ENCODE measurements at regions not wholly inside any gene's neighbourhood (a gene's known extent, or its start where the extent isn't known, plus 50 kb on each side); places are given as distances from the start of the nearest gene placed in this dataset.
"Not testable (repeated sequence)": the region's sequence is repeated elsewhere in the genome, so short reads cannot be mapped to it uniquely, and the experiment has no call there.

- DNase-seq (ENCODE audit: low spot score): no peak
- intact Hi-C loops (cut with DNase I): no loop called here
Measured at GRCh38 chr12:115898670-115899069, 378.8 kb downstream of the MED13L start.

DNA sequence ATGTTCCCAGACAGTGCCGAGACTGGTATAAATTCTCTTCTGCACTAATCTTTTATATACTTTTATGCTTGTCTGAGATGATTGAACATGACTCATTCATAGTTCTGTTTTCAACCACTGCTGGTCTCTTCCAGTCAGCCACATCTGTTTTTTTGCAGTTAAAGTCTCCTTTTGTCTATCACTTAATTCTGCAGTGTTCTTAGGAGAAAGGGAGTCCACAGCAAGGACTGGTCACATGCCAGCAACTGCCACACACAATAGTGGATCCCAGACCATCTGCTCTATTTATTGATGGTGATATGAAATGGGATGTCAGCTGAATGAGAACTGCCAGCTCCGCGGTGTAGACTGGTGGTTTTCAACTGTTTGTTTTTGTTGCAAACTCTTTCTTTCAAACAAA is 379.8 kb downstream of the MED13L start:
- intact Hi-C loops (cut with DNase I): no loop called here
- no peak for DNase-seq (ENCODE audit: low spot score)

DNA sequence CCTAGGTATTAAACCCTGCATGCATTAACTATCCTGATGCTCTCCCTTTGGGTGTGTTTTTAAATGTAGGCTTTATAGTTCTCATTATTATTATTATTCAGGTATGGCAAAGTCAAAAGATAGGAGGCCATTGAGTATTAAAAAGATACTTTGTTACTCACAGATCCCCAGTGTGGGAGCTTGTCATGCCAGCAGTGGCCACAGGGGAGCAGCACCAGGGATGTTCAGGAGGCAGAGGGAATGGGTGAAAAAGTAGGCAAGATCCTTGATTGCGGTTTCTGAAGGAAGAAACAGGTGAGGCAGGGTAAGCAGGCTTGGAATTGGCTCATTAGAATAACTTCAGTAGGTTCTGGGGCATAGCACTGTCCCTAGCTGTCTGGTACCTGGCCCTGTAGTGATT is 382.2 kb downstream of the MED13L start:
- intact Hi-C loops (cut with DNase I): no loop called here
- DNase-seq (ENCODE audit: low spot score): no peak

GRCh38 chr12:115891556-115892164 is 385.8 kb downstream of the MED13L start:
- intact Hi-C loops (cut with DNase I): no loop called here
- DNase-seq (ENCODE audit: low spot score): no peak

- intact Hi-C loops (cut with DNase I): no loop called here
- DNase-seq (ENCODE audit: low spot score): no peak
Measured at GRCh38 chr12:115886666-115887065, 390.8 kb downstream of the MED13L start.

DNA sequence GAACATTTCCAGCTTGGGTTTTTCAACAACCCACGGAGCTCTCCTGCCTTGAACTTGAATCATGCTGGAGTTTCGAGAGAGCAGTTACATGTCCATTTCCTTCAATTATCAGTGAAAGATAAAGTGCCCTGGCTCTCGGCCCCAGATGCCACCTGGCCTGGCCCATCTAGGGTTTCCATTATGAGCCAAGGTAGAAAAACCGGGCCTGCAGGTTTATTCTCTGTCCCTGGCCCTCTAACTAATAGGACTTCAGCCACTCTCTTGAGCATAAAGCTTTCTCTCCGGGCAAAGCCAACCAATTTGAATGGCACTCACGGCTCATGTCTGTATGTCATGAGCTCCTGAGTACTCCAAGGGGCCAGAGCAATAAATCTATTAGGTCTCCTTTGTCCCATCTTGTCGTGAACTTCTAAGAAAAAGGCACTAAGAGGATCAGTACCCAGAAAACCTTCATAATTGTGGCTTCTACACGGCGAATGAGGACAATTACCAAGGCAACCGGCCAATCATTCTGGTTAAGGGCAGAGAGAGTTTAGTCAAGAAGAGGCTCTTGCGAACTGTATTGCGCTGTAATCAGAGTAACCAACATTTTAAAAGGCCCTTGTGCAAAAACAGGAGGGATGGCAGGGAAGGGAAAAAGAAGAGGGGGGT is 392.3 kb downstream of the MED13L start:
- intact Hi-C loops (cut with DNase I): no loop called here
- DNase-seq (ENCODE audit: low spot score): no peak

GRCh38 chr12:115882936-115883335 is 394.6 kb downstream of the MED13L start:
- intact Hi-C loops (cut with DNase I): no loop called here
- DNase-seq (ENCODE audit: low spot score): no peak

- intact Hi-C loops (cut with DNase I): no loop called here
- DNase-seq (ENCODE audit: low spot score): no peak
Measured at GRCh38 chr12:115880238-115880637, 397.3 kb downstream of the MED13L start.

DNA sequence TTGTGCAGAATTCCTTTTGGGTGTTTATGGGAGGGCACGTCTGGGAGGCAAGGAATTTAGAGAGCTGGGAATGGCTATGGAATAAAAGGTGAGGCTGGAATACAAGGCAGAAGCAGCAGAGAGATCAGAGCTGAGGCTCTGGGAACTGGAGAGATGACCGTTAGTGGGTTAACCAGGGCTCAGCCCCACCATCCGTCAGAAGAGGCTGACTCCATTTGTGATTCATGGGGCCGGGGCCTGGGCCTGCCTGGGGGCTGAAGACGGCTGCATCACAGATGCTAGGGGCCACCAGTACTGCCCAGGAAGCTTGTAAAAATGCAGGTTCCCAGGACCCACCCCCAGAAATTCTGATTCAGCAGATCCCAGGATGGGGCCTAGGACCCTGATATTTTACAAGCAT is 398.1 kb downstream of the MED13L start:
- intact Hi-C loops (cut with DNase I): no loop called here
- DNase-seq (ENCODE audit: low spot score): no peak

- intact Hi-C loops (cut with DNase I): no loop called here
- no peak for DNase-seq (ENCODE audit: low spot score)
Measured at GRCh38 chr12:115873451-115874082, 403.9 kb downstream of the MED13L start.

DNA sequence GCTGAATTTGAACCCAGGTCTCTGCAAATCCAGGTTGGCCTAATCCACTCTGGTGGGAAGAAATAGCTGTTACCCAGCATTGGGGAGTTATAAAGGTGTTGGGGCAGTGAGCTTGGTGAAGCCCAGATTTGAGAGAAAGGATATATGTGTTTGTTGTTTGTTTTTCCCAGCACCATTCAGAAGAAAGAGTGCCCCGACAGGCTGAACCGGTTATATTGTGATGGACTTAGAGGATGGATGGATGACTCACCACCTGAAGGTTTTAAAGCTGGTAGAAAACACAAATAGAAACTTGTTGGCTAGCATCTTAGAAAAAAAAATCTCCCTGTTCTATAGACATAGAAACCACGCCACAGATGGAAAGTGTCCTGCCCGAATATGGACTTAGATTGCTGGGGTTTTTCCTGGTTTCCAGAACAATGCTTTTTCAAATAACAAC is 404.6 kb downstream of the MED13L start:
- no peak for DNase-seq (ENCODE audit: low spot score)
- intact Hi-C loops (cut with DNase I): no loop called here

GRCh38 chr12:115872212-115872611 is 405.3 kb downstream of the MED13L start:
- intact Hi-C loops (cut with DNase I): no loop called here
- no peak for DNase-seq (ENCODE audit: low spot score)

GRCh38 chr12:115871714-115872113 is 405.8 kb downstream of the MED13L start:
- no peak for DNase-seq (ENCODE audit: low spot score)
- intact Hi-C loops (cut with DNase I): no loop called here

DNA sequence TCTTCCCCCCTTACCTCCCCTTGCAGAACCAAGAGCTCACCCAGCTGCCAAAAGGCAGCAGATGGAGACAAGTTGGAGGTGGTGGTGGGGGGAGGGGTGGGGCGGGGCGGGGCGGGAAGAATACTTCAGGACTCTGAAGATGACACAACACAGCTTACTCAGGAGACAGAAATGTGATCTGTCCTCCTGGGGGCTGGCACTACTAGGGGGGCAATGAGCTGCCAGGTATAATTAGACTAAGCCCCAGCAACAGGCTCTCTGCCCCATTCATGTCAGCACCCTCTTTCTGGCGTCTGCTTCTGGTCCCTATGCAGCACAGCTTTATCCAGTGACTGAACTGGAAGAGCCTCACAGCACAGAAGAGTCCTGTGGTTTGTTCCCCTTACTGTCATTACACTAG is 407.0 kb downstream of the MED13L start:
- intact Hi-C loops (cut with DNase I): no loop called here

DNA sequence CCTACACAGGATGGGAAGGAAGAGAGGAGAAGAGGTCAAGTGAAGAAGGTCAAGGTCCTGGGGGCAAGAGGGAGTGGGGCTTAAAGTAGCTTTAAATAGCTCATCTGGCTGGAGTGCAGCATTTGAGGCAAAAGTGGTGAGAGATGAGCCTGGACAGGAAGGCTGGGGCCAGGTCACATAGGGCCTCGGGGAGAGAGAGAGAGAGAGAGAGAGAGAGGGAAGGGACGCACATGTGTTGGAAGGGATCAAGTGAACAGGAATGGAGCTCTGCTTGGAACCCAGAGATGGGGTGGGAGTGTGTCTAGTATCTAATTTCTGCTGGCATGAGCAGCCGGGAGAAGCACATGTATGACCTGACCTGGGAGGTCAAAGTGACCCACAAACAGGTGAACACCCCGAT is 407.5 kb downstream of the MED13L start:
- intact Hi-C loops (cut with DNase I): no loop called here
- no peak for DNase-seq (ENCODE audit: low spot score)

More for the DNA sequence above, 407.0 kb downstream of the MED13L start:
- no peak for DNase-seq (ENCODE audit: low spot score)

DNA sequence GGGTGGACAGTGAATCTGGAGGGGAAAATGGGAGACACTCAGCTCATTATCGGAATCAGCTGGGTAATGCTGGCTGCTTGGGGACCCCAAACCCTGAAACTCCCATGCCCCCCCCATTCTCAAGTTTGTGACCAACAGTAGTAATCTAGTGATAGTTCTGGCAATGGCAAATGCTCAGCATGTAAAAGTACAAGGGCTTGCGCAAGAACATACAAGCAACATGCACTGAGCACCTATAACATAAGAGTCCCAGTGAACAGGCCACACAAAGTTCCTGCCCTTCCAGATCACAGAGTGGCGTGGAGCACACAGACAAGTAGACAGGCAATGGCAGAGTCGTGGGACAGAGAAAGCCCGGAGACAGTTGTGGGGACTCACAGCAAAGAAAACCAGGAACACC is 407.9 kb downstream of the MED13L start:
- intact Hi-C loops (cut with DNase I): no loop called here
- no peak for DNase-seq (ENCODE audit: low spot score)

DNA sequence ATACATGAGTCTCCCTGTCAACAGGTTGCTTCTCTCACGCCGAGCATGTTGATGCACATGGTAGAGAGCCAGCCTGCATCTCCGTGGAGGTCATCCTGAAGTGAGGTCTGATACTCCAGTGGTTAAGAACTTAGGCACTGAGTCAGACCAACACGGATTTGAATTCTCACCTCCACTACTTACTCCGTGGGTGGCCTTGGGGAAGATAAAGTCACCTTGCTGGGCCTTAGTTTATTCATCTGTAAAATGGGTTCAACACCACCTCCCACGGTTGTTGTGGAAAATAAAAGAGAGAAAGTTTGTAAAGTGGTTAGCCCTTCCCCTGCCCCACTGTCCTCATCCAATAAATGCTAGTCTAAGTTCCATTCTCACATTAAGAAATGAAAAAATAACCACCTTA is 408.9 kb downstream of the MED13L start:
- no peak for DNase-seq (ENCODE audit: low spot score)
- intact Hi-C loops (cut with DNase I): no loop called here

DNA sequence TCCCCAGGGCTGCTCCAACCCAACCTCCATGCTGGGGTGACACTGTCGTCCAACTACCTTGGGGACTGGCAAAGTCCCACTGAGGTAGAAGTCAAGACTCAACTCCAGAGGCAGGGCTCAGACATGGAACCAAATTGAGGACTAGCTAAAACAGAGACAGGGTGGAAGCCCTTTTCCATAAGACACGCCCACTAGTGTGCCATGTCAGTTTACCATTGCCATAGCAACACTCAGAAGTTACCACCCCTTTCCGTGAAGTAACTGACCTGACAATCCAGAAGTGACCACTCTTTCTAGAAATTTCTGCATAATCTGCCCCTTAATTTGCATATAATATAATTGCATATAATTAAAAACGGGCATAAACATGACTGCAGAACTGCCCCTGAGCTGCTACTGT is 409.6 kb downstream of the MED13L start:
- intact Hi-C loops (cut with DNase I): no loop called here
- DNase-seq (ENCODE audit: low spot score): no peak

DNA sequence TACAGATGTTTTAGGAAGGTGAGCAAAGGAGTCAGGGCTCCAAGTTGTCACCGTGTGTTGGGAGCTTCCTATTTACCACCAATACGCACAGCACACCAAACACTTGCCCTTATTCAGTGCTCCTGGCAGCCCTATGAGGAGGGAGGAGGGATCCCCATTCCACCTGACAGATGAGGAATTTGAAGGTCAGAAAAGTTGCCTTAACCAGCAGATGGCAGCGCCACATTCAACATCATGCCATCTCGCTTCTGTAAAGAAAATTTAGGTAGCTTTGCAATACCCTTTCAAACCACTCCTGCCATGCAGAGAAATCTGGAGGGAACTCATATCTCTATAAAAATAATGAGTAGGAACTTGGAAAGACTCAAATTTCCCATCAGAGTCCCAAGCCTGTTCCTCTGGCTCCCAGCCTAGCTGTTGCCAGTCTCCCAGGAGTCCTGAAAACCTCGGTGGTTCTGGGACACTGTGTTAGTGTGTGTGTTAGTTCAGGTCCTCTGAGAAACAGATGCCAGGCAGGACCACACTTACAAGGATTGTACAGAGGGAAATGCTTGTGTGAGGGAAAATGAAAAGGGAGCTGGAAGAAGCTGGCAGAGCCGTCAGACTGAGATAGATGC is 410.5 kb downstream of the MED13L start:
- no peak for DNase-seq (ENCODE audit: low spot score)
- intact Hi-C loops (cut with DNase I): no loop called here

GRCh38 chr12:115866281-115866680 is 411.2 kb downstream of the MED13L start:
- intact Hi-C loops (cut with DNase I); DNase-seq (ENCODE audit: low spot score): not testable (repeated sequence)

GRCh38 chr12:115864396-115864795 is 413.1 kb downstream of the MED13L start:
- no peak for DNase-seq (ENCODE audit: low spot score)
- intact Hi-C loops (cut with DNase I): no loop called here
